Testis (tissue), 2 donors: ENCODE measurements at regions not wholly inside any gene's neighbourhood (a gene's known extent, or its start where the extent isn't known, plus 50 kb on each side); places are given as distances from the start of the nearest gene placed in this dataset.

Source experiments
- CTCF ChIP-seq, 3 experiments: fragments of 450-650 bp in 2 of 3; fragments of 200-600 bp in 1 of 3; sonication (generic) in 1 of 3; IDR thresholded peaks; one replicate each; pipeline ENCODE4 v1.5.1; 2016 to 2019; ENCODE audit warnings: antibody characterized with exemption in 3 of 3, mild to moderate bottlenecking in 2 of 3, moderate library complexity in 1 of 3
- POLR2A ChIP-seq: fragments of 450-650 bp; IDR thresholded peaks from one replicate; pipeline ENCODE4 v1.6.1; 2017; ENCODE audit warnings: antibody characterized with exemption, mild to moderate bottlenecking, moderate library complexity

DNA sequence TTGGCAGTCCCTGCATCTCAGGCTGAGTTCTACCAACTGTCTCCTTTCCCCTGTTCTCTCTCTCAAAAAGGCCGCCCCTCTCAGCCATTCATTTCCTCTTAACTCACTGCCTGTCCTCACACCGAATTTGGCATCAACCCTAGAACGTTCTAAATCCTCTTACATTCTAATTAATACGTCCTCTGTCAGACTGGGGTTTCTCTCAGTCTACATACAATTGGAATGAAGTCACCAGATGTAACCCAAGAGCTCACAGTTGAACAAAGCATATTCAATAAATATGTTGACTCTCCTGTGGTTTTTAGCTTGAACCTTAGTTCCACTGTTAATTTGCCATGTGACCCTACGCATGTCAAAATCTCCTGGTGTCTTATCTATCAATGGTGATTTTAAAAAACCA lies 269.6 kb downstream of the CLIC5 start:
- TF ChIP-seq POLR2A (no peak), CTCF (IDR thresholded peaks at IDR 0.05) (no peak)
